ENCODE measurements at regions not wholly inside any gene's neighbourhood (a gene's known extent, or its start where the extent isn't known, plus 50 kb on each side); places are given as distances from the start of the nearest gene placed in this dataset.

DNA sequence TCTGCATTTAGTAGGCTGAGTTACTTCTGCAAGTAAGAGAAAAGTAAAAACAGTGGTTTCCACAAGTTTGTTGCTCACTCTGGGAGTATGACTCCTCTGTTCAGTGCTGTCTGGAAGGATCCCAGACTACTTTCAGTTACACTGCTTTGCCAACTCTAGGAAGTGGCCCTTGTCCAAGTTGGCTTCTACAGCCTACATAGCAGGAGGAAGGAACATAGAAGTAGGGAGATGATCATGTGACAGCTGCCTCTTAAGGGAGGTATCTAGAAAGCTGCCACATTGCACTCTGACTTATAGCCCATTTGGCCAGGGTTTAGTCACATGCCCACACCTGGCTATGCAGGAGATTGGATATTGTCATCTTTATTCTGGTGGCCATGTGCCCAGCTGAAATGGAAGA lies 298.1 kb downstream of the NSUN3 start:
- TF ChIP-seq EZH2 (IDR thresholded peaks at IDR 0.05; ENCODE audit: low read length) = no peak
- TF ChIP-seq, protein P1, sequence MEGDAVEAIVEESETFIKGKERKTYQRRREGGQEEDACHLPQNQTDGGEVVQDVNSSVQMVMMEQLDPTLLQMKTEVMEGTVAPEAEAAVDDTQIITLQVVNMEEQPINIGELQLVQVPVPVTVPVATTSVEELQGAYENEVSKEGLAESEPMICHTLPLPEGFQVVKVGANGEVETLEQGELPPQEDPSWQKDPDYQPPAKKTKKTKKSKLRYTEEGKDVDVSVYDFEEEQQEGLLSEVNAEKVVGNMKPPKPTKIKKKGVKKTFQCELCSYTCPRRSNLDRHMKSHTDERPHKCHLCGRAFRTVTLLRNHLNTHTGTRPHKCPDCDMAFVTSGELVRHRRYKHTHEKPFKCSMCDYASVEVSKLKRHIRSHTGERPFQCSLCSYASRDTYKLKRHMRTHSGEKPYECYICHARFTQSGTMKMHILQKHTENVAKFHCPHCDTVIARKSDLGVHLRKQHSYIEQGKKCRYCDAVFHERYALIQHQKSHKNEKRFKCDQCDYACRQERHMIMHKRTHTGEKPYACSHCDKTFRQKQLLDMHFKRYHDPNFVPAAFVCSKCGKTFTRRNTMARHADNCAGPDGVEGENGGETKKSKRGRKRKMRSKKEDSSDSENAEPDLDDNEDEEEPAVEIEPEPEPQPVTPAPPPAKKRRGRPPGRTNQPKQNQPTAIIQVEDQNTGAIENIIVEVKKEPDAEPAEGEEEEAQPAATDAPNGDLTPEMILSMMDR (optimal IDR thresholded peaks at IDR 0.05 in 1 of 3, IDR thresholded peaks at IDR 0.05 in 1 of 3, conservative IDR thresholded peaks at IDR 0.05 in 1 of 3; ENCODE audit: extremely low read depth in 1 of 3, insufficient read depth in 2 of 3, low read length in 3 of 3) = no peak

Measured in keratinocyte (primary cell).